HG03139 (cell line): ENCODE measurements at regions not wholly inside any gene's neighbourhood (a gene's known extent, or its start where the extent isn't known, plus 50 kb on each side); places are given as distances from the start of the nearest gene placed in this dataset.
"Not testable (repeated sequence)": the region's sequence is repeated elsewhere in the genome, so short reads cannot be mapped to it uniquely, and the experiment has no call there.

Experiments
- ATAC-seq: cut with Tn5 transposase; IDR thresholded peaks from one replicate; pipeline ENCODE4 v1.9.1; 2021; ENCODE audit not compliant: unreplicated experiment

GRCh38 chr10:117492504-117492903, 50.0 kb upstream of the EMX2 start:
- no peak for ATAC-seq

- ATAC-seq, result no peak
These were observed 54.5 kb upstream of the EMX2 start for GRCh38 chr10:117488004-117488403.

GRCh38 chr10:117486606-117487005, 55.9 kb upstream of the EMX2 start:
- no peak for ATAC-seq

GRCh38 chr10:117483056-117483590, 59.4 kb upstream of the EMX2 start:
- ATAC-seq, result no peak

GRCh38 chr10:117481011-117481410, 61.5 kb upstream of the EMX2 start:
- not testable (repeated sequence) for ATAC-seq

GRCh38 chr10:117480097-117480496, 62.4 kb upstream of the EMX2 start:
- no peak for ATAC-seq

GRCh38 chr10:117477961-117478670, 64.4 kb upstream of the EMX2 start:
- no peak for ATAC-seq

GRCh38 chr10:117477211-117477947, 65.2 kb upstream of the EMX2 start:
- ATAC-seq, result no peak

- no peak for ATAC-seq
These were observed 65.8 kb upstream of the EMX2 start for GRCh38 chr10:117476716-117477115.

- no peak for ATAC-seq
These were observed 66.3 kb upstream of the EMX2 start for GRCh38 chr10:117476281-117476680.

- ATAC-seq, result peak; percentile 88
These were observed 69.7 kb upstream of the EMX2 start for GRCh38 chr10:117472872-117473271.

GRCh38 chr10:117471344-117471874, 71.1 kb upstream of the EMX2 start:
- ATAC-seq, result no peak

- ATAC-seq, result no peak
These were observed 71.8 kb upstream of the EMX2 start for GRCh38 chr10:117470733-117471132.

GRCh38 chr10:117468665-117469064, 73.9 kb upstream of the EMX2 start:
- no peak for ATAC-seq

- no peak for ATAC-seq
These were observed 78.4 kb upstream of the EMX2 start for GRCh38 chr10:117464176-117464575.

- no peak for ATAC-seq
These were observed 79.0 kb upstream of the EMX2 start for GRCh38 chr10:117463545-117463920.

- no peak for ATAC-seq
These were observed 79.6 kb upstream of the EMX2 start for GRCh38 chr10:117462816-117463544.

GRCh38 chr10:117462424-117462792, 80.1 kb upstream of the EMX2 start:
- ATAC-seq, result no peak

- no peak for ATAC-seq
These were observed 80.7 kb upstream of the EMX2 start for GRCh38 chr10:117461766-117462423.

GRCh38 chr10:117460846-117461765, 81.4 kb upstream of the EMX2 start:
- ATAC-seq, result no peak
